Loucy (cell line): ENCODE measurements at regions not wholly inside any gene's neighbourhood (a gene's known extent, or its start where the extent isn't known, plus 50 kb on each side); places are given as distances from the start of the nearest gene placed in this dataset.

Source experiments
- H2AFZ ChIP-seq: fragments of 200-600 bp; sonication (generic); 2 replicates; pipeline ENCODE4 v1.6.0; 2016; ENCODE audit warnings: antibody characterized with exemption, mild to moderate bottlenecking, low read length, moderate library complexity
- H3F3A ChIP-seq: fragments of 200-600 bp; 2 replicates; pipeline ENCODE4 v1.6.0; 2016; ENCODE audit warnings: antibody characterized with exemption, low read depth, mild to moderate bottlenecking
- H3K27me3 ChIP-seq: fragments of 200-600 bp; sonication (generic); 2 replicates; pipeline ENCODE4 v1.6.1; 2014; ENCODE audit warnings: low read length, mild to moderate bottlenecking; ENCODE audit not compliant: insufficient read depth, poor library complexity, severe bottlenecking
- H3K36me3 ChIP-seq: fragments of 200-600 bp; sonication (generic); 2 replicates; pipeline ENCODE4 v1.6.1; 2016; ENCODE audit warnings: low read length; ENCODE audit not compliant: insufficient read depth
- H3K4me1 ChIP-seq: fragments of 200-600 bp; sonication (generic); 2 replicates; pipeline ENCODE4 v1.5.1; 2014; ENCODE audit warnings: low read length, mild to moderate bottlenecking; ENCODE audit not compliant: insufficient read depth, poor library complexity, severe bottlenecking
- H3K4me2 ChIP-seq: fragments of 200-600 bp; sonication (generic); 2 replicates; pipeline ENCODE4 v1.6.0; 2014; ENCODE audit warnings: antibody characterized with exemption, low read length, low read depth, mild to moderate bottlenecking; ENCODE audit not compliant: poor library complexity, severe bottlenecking
- H3K4me3 ChIP-seq: fragments of 200-600 bp; sonication (generic); 2 replicates; pipeline ENCODE4 v1.5.1; 2014; ENCODE audit warnings: low read length, mild to moderate bottlenecking, mixed read lengths; ENCODE audit not compliant: poor library complexity, severe bottlenecking
- H3K79me2 ChIP-seq: fragments of 200-600 bp; sonication (generic); 2 replicates; pipeline ENCODE4 v1.6.1; 2014; ENCODE audit warnings: low read length; ENCODE audit not compliant: insufficient read depth
- H3K9ac ChIP-seq: fragments of 200-600 bp; sonication (generic); 2 replicates; pipeline ENCODE4 v1.6.0; 2014; ENCODE audit warnings: mild to moderate bottlenecking, low read depth, low read length, moderate library complexity; ENCODE audit not compliant: poor library complexity, severe bottlenecking
- H3K9me2 ChIP-seq: fragments of 200-600 bp; sonication (generic); replicated peaks from 2 replicates; pipeline ENCODE4 v1.6.1; 2016; ENCODE audit warnings: low read depth, low read length, mixed read lengths
- H3K9me3 ChIP-seq: fragments of 200-600 bp; sonication (generic); 2 replicates; pipeline ENCODE4 v1.6.1; 2014; ENCODE audit warnings: mild to moderate bottlenecking, antibody characterized with exemption, low read length, low read depth; ENCODE audit not compliant: insufficient read depth
- H4K20me1 ChIP-seq: fragments of 200-600 bp; sonication (generic); 2 replicates; pipeline ENCODE4 v1.6.0; 2014; ENCODE audit warnings: antibody characterized with exemption, low read length, mild to moderate bottlenecking; ENCODE audit not compliant: insufficient read depth, poor library complexity, severe bottlenecking
- EZH2phosphoT487 ChIP-seq: fragments of 200-600 bp; IDR thresholded peaks from 2 replicates; pipeline ENCODE4 v1.6.1; 2018; ENCODE audit warnings: antibody characterized with exemption, mild to moderate bottlenecking, moderate library complexity, borderline replicate concordance
- TF ChIP-seq, protein P1 (sequence below): fragments of 200-600 bp; sonication (generic); conservative IDR thresholded peaks from 2 replicates; pipeline ENCODE4 v1.5.1; 2014; ENCODE audit warnings: mild to moderate bottlenecking, antibody characterized with exemption, low read length

DNA sequence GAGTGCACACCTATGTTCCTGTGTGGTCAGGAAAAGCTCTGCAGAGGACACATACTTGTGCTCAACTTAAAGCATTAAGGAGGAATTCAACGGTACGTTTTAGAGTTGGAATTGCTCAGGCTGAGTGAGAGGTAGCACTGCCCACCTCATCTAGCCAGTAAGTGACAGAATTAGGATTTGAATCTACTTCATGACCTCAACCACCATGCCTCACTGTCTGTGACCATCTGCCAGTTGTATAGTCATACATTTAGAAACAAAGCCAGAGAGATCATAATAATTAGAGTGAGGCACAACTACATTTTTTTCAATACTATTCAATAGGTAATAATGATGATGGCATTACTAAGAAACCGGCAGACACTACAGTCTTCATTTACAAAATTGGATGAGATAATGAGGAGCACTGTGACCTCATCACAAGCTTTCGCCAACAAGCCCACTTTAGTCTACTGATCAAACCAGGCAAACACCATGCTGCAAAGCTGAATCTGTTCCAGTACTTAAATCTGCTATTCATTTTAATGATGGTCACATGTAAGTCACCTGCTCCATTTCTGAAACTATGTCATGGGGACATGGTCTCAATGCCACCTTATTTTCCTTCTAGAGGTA is 1018.4 kb downstream of the TMEM182 start:
- TF ChIP-seq EZH2phosphoT487: no peak
- TF ChIP-seq, protein P1, sequence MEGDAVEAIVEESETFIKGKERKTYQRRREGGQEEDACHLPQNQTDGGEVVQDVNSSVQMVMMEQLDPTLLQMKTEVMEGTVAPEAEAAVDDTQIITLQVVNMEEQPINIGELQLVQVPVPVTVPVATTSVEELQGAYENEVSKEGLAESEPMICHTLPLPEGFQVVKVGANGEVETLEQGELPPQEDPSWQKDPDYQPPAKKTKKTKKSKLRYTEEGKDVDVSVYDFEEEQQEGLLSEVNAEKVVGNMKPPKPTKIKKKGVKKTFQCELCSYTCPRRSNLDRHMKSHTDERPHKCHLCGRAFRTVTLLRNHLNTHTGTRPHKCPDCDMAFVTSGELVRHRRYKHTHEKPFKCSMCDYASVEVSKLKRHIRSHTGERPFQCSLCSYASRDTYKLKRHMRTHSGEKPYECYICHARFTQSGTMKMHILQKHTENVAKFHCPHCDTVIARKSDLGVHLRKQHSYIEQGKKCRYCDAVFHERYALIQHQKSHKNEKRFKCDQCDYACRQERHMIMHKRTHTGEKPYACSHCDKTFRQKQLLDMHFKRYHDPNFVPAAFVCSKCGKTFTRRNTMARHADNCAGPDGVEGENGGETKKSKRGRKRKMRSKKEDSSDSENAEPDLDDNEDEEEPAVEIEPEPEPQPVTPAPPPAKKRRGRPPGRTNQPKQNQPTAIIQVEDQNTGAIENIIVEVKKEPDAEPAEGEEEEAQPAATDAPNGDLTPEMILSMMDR: no peak
- no peak overlapping the region for H3K4me3 ChIP-seq

DNA sequence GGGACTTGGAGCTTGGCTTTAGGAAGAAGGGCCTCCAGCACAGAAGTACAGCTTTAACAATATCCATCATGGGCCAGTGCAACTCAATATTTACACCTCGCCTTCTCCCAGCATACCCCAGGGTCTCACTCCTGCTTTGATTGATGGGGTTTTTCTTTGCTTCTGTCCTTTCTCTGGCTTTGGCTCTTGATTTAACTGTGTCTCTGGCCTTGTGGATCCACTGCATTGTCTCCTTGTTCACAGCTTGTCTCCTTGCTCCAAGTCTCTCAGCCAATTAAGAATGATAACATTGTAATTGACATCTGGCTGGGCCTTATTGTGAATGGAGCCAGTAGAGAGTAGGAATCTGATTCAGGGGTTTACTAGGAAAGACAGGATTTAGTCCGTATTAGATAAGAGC is 1019.5 kb downstream of the TMEM182 start:
- Histone ChIP-seq H2AFZ (no peak overlapping the region), H3K79me2 (no peaks in the 10 kb centered on the region), H3K4me2 (no peak overlapping the region), H3F3A (no peaks in the 10 kb centered on the region), H3K27me3 (no peaks in the 10 kb centered on the region), H3K4me1 (no peaks in the 10 kb centered on the region), H4K20me1 (no peaks in the 10 kb centered on the region), H3K9ac (no peak overlapping the region), H3K4me3 (no peak overlapping the region), H3K9me2 (no peaks in the 10 kb centered on the region), H3K36me3 (no peaks in the 10 kb centered on the region), H3K9me3 (no peaks in the 10 kb centered on the region)
- TF ChIP-seq, protein P1: no peak
- TF ChIP-seq EZH2phosphoT487: no peak

More for the DNA sequence above, 1018.4 kb downstream of the TMEM182 start:
- H3F3A ChIP-seq: no peaks in the 10 kb centered on the region
- no peaks in the 10 kb centered on the region for H3K9me3 ChIP-seq
- no peaks in the 10 kb centered on the region for H3K9me2 ChIP-seq
- no peak overlapping the region for H3K4me2 ChIP-seq
- no peak overlapping the region for H3K9ac ChIP-seq
- H3K27me3 ChIP-seq: no peaks in the 10 kb centered on the region
- no peaks in the 10 kb centered on the region for H4K20me1 ChIP-seq
- no peaks in the 10 kb centered on the region for H3K36me3 ChIP-seq
- H2AFZ ChIP-seq: no peak overlapping the region
- no peaks in the 10 kb centered on the region for H3K79me2 ChIP-seq
- no peaks in the 10 kb centered on the region for H3K4me1 ChIP-seq

DNA sequence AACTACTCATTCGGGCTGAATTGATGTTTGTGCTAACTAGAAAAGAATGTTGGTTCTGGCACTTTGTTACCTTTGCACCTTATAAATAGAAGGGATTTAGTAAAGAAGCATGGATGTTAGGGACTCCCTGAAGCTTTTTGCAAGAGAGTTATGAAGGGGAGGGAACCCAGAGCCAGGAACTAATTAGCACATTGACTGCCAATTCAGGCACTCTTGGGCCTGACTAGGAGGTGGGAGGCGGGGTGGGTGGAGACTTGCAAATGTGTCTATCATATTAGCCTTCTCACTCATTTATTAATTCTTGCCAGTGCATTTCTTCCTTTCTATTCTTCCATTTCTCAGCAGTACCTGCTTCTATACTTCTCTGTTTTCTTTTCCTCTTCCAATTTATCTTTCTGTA is 1022.4 kb downstream of the TMEM182 start:
- TF ChIP-seq, protein P1: no peak
- TF ChIP-seq EZH2phosphoT487: no peak
- Histone ChIP-seq H3K9ac (no peak overlapping the region), H2AFZ (no peak overlapping the region), H3K9me2 (no peaks in the 10 kb centered on the region), H4K20me1 (no peaks in the 10 kb centered on the region), H3K4me3 (no peak overlapping the region), H3K4me1 (no peaks in the 10 kb centered on the region), H3K9me3 (no peaks in the 10 kb centered on the region), H3K27me3 (no peaks in the 10 kb centered on the region), H3K36me3 (no peaks in the 10 kb centered on the region), H3K4me2 (no peak overlapping the region), H3F3A (no peaks in the 10 kb centered on the region), H3K79me2 (no peaks in the 10 kb centered on the region)
